LNCaP clone FGC (cell line): ENCODE measurements at regions not wholly inside any gene's neighbourhood (a gene's known extent, or its start where the extent isn't known, plus 50 kb on each side); places are given as distances from the start of the nearest gene placed in this dataset.

Experiments used
- DNase-seq: peaks from one replicate; pipeline ENCODE4 v3.0.0-alpha.2; 2011; ENCODE audit warnings: low read depth
- H3K4me3 ChIP-seq: 2 replicates; pipeline ENCODE4 v1.5.1; 2011; ENCODE audit warnings: mild to moderate bottlenecking, low read depth, low read length, control low read depth
- CTCF ChIP-seq: IDR thresholded peaks from 2 replicates; pipeline ENCODE4 v1.5.1; 2012; ENCODE audit warnings: mild to moderate bottlenecking; ENCODE audit not compliant: control insufficient read depth, insufficient read depth; ENCODE audit errors: extremely low read depth

- no peak for TF ChIP-seq CTCF
- DNase-seq, result no peak
- H3K4me3 ChIP-seq, result no peak overlapping the region
Measured at GRCh38 chr11:13862845-13863392, 99.6 kb upstream of the SPON1 start.

- DNase-seq, result no peak
- TF ChIP-seq CTCF, result no peak
- no peak overlapping the region for H3K4me3 ChIP-seq
Measured at GRCh38 chr11:13868710-13869397, 93.7 kb upstream of the SPON1 start.

- DNase-seq, result no peak
- no peak overlapping the region for H3K4me3 ChIP-seq
- no peak for TF ChIP-seq CTCF
Measured at GRCh38 chr11:13869398-13869886, 93.1 kb upstream of the SPON1 start.

GRCh38 chr11:13874597-13874996 lies 87.9 kb upstream of the SPON1 start:
- no peak for DNase-seq
- no peak for TF ChIP-seq CTCF
- no peak overlapping the region for H3K4me3 ChIP-seq

- no peak for TF ChIP-seq CTCF
- DNase-seq, result no peak
- H3K4me3 ChIP-seq, result no peak overlapping the region
Measured at GRCh38 chr11:13875643-13876042, 86.9 kb upstream of the SPON1 start.

GRCh38 chr11:13876423-13876822 lies 86.1 kb upstream of the SPON1 start:
- TF ChIP-seq CTCF, result no peak
- DNase-seq, result no peak
- no peak overlapping the region for H3K4me3 ChIP-seq

GRCh38 chr11:13878077-13878476 lies 84.4 kb upstream of the SPON1 start:
- no peak for DNase-seq
- H3K4me3 ChIP-seq, result no peak overlapping the region
- no peak for TF ChIP-seq CTCF
